RWPE1 (cell line): ENCODE measurements at regions not wholly inside any gene's neighbourhood (a gene's known extent, or its start where the extent isn't known, plus 50 kb on each side); places are given as distances from the start of the nearest gene placed in this dataset.

Experiments
- CTCF ChIA-PET: fragments of 350-600 bp; sonication (Branson Sonifier 250); formaldehyde crosslinking; extraction: SDS; loops from one replicate; lab custom pipeline; 2021; lab: Yijun Ruan, JAX
- POLR2A ChIA-PET: fragments of 400-600 bp; formaldehyde crosslinking; extraction: SDS; loops from one replicate; lab custom pipeline; 2020; ENCODE audit warnings: antibody characterized with exemption; ENCODE audit not compliant: low non-redundant PET; lab: Yijun Ruan, JAX
- DNase-seq: peaks from one replicate; pipeline ENCODE4 v3.0.0; 2012; ENCODE audit warnings: low spot score
- H3K27ac ChIP-seq: fragments of 450-650 bp; 2 replicates; pipeline ENCODE4 v1.5.1; 2017
- TF ChIP-seq, protein P1 (sequence below): fragments of 450-650 bp; conservative IDR thresholded peaks from 2 replicates; pipeline ENCODE4 v1.5.1; 2017; ENCODE audit warnings: low read depth, mild to moderate bottlenecking

DNA sequence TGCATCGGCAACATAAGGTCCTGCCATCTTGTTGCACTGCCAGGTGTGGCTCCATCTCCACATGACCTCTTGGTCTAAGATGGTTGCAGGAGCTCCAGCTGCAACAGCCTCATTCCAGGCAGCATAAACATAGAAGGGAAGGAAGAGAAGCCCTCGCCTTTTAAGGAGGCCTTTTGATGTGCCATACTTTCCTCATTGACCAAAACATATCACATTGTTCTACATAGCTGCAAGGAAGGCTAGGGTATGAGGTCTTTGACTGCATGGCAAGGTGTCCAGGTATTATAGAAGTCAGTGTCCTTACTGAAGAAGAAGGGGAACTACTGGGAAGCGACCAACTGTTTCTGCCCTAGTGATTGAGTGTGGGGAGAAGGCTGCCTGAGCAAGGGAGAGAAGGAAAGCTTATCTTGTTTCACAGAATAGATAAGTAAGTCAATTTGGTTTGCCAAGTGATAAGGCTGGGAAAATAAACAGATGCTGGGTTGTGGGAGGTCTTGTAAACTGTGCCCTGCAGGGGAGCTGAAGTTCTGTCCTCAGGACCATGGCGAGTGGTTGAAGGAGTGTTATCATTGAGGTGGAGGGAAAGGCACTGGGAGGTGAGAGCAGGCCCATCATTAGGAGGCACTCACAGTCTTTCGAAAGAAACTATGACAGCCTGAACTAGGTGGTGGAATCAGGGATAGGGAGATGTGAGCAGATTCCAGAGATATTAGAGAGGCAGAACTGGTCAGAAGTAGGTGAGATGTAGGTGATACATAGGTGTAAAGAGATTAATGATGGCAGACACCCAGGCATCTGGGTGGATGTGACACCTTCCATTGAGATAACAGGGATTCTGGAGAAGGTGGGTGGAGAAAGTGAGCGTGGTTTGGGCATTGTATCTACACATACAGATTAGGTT, 93.8 kb upstream of the IGF1R start:
- ChIA-PET CTCF (interaction anchor here (0.6 kb wide), 3 partner anchors 10 to 68 kb away, joined by 3 read pairs; no protein-coding TSS in a partner anchor), POLR2A (no interaction called here)
- DNase-seq, result no peak
- TF ChIP-seq, protein P1, sequence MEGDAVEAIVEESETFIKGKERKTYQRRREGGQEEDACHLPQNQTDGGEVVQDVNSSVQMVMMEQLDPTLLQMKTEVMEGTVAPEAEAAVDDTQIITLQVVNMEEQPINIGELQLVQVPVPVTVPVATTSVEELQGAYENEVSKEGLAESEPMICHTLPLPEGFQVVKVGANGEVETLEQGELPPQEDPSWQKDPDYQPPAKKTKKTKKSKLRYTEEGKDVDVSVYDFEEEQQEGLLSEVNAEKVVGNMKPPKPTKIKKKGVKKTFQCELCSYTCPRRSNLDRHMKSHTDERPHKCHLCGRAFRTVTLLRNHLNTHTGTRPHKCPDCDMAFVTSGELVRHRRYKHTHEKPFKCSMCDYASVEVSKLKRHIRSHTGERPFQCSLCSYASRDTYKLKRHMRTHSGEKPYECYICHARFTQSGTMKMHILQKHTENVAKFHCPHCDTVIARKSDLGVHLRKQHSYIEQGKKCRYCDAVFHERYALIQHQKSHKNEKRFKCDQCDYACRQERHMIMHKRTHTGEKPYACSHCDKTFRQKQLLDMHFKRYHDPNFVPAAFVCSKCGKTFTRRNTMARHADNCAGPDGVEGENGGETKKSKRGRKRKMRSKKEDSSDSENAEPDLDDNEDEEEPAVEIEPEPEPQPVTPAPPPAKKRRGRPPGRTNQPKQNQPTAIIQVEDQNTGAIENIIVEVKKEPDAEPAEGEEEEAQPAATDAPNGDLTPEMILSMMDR, result no peak
- H3K27ac ChIP-seq, result no peak overlapping the region

DNA sequence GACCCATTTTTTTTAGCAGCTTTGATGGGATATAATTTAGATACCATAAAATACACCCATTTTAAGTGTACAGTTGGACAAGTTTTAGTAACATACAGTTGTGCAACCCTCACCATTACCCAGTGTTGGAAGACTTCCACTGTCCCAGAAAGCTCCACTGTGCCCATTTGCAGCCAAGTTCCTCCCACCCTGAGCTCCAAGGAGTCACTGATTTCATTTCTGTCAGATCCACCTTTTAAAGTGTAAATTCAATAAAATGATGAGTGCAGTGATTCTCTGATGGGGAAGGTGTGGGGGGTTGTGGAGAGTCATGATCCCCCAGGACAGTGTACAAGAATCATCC, 93.2 kb upstream of the IGF1R start:
- no peak for DNase-seq
- H3K27ac ChIP-seq, result no peak overlapping the region
- CTCF ChIA-PET, result interaction anchor here (0.6 kb wide), 2 partner anchors 10 to 21 kb away, joined by 3 read pairs; no protein-coding TSS in a partner anchor
- TF ChIP-seq, protein P1, result no peak
- POLR2A ChIA-PET, result no interaction called here

DNA sequence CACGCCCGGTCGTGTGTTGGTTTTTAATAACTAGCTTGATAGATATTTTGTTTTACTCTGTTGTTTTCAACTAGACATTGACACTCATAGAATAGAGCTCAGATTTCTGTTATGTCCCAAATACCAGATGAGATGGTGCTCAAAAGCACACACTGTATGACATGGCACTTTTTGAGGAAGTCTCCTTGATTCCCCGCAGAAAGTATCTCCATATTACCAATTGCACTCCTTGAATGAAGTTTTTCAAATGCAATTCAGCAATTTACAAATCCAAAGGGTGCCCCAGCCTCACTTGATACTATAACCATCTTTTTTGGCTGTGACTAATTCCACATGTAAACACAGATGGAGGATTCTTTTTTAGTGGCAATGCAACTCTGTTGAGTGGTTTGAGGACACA, 92.0 kb upstream of the IGF1R start:
- POLR2A ChIA-PET, result no interaction called here
- TF ChIP-seq, protein P1, result no peak

DNA sequence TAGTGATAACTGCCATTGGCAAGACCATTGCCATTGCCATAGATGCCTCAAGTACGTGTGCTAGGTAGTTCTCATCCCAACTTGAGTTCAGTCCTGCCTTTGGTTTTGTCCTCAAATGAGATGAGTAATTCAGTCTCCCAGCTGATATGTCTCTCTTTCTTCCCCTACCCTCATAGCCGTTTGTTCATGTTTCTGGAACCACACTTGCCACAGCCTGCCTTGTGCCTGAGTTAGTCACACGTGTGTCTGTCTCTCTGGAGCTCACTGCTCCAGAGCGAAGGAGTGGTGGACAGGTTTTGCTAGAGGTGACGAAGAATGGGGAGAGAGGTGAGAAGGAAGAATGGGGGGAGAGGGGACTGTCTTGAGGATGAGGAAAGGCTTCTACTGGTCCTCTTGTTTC, 88.0 kb upstream of the IGF1R start:
- TF ChIP-seq, protein P1, result no peak
- ChIA-PET POLR2A (no interaction called here), CTCF (interaction anchor here (0.8 kb wide), 1 partner anchor 334 kb away, joined by 4 read pairs; no protein-coding TSS in a partner anchor)
- peak; percentile 79 for DNase-seq
- peak overlapping the region; percentile 63 for H3K27ac ChIP-seq

More for the DNA sequence above, 92.0 kb upstream of the IGF1R start:
- CTCF ChIA-PET, result interaction anchor here (0.8 kb wide), 1 partner anchor 12 kb away, joined by 3 read pairs; no protein-coding TSS in a partner anchor
- no peak overlapping the region for H3K27ac ChIP-seq
- no peak for DNase-seq

DNA sequence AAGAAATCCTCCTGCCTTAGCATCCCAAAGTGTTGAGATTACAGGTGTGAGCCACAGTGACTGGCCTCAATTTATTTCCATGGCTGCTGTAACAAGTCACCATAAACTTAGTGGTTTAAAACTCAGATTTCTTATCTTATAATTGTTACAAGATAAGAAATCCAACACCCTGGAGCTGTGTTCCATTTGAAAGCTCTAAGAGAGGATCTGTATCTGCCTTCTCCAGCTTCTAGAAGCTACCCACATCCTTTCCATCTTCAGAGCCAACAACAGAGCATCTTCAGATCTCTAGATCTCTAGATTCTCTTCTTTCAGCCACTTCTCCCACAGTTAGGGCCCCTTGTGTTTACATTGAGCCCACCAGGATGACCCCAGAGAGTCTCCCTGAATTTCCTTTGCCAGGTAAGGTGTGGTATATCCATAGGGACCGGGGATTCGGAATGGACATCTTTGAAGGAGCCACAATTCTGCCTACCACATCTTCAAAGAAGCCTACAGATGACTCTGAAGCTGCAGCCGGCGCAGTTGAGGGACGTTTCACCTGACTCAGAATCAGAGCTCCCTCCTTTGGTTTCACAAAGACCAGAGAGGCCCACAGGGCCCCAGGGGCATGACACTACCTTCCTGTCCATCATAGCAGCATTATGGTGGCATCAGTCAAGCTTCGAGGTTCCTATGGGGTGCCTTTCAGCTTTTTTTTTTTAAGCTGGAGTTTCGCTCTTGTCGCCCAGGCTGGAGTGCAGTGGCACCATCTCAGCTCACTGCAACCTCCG, 87.0 kb upstream of the IGF1R start:
- CTCF ChIA-PET, result interaction anchor here (0.6 to 0.9 kb wide), 3 partner anchors 21 to 84 kb away, joined by 3 to 5 read pairs (median 3); no protein-coding TSS in a partner anchor
- TF ChIP-seq, protein P1, result no peak
- POLR2A ChIA-PET, result no interaction called here

More for the DNA sequence above, 87.0 kb upstream of the IGF1R start:
- peak overlapping the region; percentile 90 for H3K27ac ChIP-seq
- DNase-seq, result no peak
